SH-SY5Y (cell line): ENCODE measurements at regions not wholly inside any gene's neighbourhood (a gene's known extent, or its start where the extent isn't known, plus 50 kb on each side); places are given as distances from the start of the nearest gene placed in this dataset.

Experiments used
- GATA2 ChIP-seq: IDR thresholded peaks from 2 replicates; pipeline ENCODE4 v1.6.1; 2011; ENCODE audit warnings: mild to moderate bottlenecking, low read depth, low read length
- GATA3 ChIP-seq: IDR thresholded peaks from 2 replicates; pipeline ENCODE4 v1.6.1; 2011; ENCODE audit warnings: low read depth, mild to moderate bottlenecking, low read length, moderate library complexity

DNA sequence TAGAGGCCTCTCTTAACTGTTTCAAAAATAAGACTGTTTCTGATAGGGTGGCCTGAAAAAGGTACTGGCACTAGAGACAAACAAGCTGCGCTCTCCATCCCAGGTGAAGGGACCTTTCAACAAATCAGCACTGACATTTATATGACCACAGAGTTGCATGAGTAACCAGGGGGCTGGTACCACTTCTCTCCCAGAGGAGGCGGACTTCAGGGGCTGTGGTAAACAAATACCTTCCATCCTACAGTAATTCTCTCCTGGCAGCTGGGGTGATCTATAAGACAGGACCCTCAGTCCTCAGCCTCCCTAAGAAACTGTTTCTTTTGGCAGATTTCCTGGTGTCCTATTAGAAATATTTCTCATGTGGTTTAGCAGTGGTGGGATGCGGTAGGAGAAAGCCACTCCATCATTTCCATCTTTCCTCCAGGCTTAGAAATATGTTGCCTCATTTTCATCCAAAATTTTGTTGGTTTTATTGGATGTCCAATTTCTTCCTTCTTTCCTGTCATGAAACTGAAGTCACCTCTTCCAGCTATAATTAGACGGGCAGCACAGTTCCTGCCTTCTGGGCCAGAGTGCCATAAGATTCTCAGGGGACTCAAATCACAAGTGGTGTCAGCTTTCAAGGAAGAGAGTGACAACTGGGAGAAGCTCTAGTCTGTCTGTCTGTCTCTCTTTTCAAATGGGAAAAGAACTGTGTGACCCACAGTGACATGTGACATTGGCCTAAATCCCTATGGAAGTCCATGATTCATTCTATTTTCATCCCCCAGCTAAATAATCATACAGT, 96.4 kb downstream of the CYRIA start:
- TF ChIP-seq GATA2: no peak
- TF ChIP-seq GATA3: no peak
